DMS 273 (cell line): ENCODE measurements at regions not wholly inside any gene's neighbourhood (a gene's known extent, or its start where the extent isn't known, plus 50 kb on each side); places are given as distances from the start of the nearest gene placed in this dataset.

Experiments
- DNase-seq: peaks from one replicate; lab custom pipeline; 2025; ENCODE audit not compliant: unreplicated experiment; lab: John Stamatoyannopoulos, UW

DNA sequence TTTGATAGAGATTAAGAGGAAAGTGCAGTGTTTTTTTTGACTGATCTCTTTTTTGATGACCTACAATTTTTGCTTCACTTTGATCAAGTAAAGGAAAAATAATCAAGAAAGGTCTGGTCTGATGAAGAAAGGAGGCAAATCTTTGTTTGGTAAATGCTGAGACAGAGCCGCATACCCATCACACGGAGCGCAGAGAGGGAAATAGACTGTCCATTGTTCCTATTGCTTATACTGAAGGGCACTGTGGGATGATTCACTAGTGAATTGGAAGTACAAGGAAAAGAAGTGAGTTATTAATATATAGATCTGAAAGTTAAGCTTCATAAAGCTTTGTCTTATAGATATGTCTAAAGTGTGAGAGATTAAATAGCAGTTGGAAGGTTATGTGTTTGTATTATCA lies 455.1 kb downstream of the PLCL1 start:
- DNase-seq: no peak

DNA sequence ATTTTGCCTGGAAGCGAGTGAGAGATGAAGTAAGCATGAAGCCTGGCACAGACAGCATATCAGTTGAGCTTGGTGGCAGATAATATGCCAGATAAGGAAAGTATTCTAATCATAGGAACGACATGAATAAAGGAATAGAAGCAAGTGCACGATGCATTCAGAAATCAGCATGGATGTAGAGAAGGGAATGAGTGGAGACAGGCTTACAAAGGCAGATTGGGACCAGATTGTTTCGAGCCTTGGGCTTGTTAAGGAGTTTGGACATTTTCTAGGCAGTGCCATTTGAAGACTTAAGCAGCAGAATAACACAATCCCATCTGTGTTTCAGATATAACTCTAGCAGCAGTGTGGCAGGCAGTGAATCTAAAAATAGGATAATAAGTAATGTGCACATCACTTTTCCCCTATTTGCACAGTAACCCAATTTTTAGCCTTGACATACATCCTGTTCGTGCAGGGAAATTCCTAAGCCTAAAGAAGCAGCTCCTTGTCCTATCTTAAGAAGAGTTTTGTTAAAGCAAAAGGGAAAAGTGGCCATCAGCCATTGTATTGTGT lies 450.2 kb downstream of the PLCL1 start:
- DNase-seq: no peak

DNA sequence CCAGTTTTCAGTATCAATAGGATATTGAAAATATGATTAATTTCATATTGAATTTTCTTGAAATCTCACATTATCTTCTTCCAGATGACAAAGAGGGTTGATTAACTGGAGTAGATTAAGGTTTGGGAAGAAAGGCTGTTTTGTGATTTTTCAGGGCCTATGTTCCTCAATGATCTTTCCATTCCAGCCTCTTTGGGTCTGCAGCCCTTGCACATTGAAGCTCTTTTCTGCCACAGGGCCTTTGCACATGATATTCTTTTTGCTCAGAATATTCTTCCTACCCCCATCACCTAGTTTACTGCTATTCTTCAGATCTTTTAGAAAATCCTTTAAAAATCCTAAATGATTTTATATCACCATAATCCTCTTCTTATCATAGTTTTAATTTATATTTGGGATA lies 449.6 kb downstream of the PLCL1 start:
- no peak for DNase-seq

DNA sequence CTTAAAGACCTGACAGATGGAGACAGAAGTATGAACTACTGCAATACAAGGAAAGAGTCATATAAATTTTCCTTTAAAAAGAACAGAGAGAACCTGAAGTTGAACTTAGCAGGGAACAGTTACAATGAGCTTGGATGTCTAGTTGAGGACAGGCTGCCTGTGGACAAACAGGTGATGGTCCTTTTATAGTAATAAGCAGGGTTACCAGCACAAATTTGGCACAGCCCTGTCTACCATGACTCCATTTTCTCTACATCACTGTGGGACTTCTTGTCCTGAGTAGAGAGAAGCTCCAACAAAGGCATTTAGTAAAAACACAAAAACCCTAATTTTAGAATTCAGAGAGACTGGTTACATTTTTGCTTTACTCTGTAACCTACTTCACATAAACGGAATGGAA lies 448.1 kb downstream of the PLCL1 start:
- no peak for DNase-seq

DNA sequence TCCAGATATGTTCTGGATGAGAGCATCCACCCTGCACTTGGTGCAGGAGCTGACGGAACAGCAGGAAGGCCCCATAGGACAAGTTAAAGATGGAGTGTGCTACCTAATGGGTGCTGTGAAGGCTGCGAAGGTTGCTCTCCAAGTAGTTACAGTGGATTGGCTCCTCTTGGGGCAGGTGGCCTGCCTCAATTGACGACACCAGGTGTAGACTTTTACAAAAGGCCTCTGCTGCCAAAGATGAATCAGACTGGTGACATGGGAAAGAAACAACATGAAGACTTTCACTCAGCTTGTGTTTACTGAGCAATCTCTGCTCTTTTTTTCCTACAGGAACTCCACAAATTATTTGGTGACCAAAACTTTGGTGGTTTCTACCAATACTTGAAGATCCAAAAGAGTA lies 437.7 kb downstream of the PLCL1 start:
- DNase-seq: no peak

DNA sequence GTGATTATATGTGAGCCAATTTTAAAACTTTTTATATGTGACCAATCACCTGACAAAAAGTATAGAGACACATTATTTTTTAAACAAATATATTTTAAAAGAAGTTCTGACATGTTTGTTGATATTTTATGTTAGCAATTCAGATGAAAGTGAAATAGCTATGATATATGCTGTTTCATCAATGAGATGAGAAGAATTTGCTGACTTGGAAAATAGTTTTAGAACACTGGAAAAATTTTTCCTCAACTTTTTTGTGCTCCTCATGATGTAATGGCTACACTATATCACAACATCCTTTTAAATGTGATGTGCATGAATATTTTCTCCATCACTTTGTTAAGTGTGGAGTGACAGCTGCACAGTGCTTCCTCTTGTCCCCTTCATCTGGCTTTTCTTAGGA lies 434.0 kb downstream of the PLCL1 start:
- no peak for DNase-seq

DNA sequence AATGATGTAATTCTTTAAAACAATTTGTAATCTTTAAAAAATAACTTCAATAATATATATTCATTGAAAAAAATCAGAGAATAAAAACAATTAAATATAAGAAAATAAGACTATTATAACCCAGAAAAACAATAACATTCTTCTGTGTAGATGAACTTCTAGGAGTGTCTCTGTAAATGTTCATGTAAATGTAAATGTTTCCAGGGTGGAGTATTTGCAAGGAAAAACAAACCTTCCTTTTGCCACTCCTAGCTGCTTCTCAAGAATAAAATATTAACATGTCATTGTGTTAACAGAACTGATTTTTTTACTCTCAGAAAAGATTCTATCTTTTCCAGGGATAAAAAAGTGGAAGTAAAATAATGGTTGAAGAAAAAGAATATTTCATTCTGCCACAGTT lies 431.9 kb downstream of the PLCL1 start:
- DNase-seq: no peak

DNA sequence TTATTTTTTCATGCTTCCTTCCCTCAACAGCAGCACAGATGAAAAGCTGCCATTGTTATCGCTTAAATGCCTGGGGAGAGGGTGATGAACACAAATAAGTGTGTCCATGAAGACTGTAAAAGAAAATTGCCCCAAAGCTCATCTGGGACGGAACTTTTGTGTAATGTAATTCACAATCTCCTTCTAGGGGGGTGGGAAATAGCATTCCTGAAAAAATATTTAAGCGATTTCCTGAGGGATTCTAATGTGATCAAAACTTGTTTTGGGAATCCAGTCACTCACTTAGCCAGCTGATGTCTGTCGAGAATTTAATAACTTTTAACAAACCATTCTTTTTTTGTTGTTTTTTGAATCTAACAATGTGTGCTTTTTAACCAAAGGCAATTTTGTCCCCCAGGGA lies 427.9 kb downstream of the PLCL1 start:
- DNase-seq: no peak

DNA sequence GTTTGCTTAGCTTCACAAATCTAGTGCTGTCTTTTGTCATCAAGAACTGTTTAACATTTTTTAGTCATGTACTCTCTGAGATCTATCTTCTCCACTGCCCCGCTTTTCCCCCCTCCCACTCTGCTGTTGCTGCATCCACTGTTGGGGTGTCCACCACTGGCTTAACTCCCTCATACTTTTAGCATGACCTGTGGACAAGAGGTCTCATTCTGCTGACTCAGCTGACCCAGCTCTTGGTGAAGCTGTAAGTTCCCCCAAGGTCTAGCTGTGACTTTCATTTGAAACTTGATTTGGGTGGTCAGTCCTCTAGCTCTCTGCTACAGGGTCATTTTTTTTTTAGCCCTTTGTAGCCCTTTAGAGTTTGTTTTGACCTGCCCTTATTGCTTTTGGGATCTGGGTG lies 427.2 kb downstream of the PLCL1 start:
- DNase-seq: no peak

DNA sequence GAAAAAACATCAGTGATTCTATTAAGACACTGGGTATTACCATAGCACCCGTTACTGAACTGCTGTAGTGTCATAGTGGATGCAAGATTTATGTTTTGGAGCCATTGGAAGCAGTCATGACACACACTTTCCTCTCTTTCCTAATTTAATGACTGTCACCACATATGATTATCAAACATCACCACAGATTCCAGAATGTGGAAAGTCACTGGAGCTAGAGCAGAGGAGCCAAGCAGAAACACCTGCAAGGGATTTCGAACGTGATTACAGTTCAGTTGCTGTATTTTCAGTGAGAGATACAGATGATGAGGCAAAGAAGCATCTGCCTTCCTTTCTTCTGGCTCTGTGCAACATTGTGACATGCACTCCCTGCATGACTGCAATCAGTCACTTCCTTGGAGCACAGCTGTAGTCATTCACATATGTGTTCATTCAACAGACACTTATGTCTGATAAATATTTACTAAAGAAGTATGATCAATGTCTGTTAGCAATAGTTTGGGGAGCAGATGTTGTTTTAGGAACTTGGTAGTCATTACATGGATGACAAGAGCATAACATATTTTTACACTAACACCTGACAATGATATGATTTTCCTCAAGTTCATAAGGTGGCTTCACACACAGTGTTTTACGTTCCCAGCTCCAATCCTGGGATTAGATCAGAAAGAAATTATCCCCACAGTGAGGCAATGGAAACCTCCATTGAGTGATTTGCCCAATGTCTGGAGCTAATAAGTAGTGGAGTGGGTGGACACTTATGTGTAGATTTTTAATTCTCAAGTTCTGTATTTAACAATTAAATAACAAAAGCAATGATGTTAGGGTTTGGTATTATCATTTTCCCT lies 416.6 kb downstream of the PLCL1 start:
- DNase-seq: no peak

DNA sequence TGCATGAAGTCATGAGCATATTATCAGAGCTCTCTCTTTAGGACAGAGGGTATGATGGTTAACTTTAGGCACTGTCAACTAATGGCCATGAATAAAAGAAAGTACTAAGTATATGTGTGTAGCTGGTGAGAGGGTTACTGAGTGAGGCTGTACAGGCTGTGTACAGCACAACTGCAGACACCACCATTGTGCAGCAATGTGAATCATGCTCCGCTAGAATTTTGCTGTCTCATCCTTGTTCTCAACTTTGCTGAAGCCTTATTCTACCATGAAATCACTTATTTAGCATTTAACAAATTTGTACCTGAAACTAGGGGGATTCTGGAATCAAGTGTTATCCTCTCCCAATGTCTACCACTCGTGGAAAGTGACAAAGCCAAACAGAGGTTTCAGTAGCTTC lies 414.9 kb downstream of the PLCL1 start:
- no peak for DNase-seq

DNA sequence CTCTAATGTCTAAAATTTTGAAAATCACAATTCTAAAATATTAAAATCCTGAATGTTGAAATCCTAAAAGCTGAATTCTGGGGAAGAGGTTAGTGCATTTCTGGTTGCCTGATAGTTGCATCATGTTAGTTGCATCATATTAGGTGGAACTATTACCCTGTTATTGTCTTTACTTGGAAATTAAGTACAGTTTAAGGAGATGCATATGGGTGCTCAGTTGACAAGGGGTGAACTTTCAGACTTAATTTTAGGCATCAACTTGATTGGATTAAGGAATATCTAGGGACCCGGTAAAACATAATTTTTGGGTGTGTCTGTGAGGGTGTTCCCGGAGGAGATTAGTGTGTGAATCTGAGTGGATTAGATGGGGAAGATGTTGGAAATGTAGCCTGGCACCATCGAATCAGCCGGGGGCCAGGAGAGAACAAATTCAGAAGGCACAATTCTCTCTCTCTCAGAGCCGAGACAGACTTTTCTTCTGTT lies 409.8 kb downstream of the PLCL1 start:
- no peak for DNase-seq

DNA sequence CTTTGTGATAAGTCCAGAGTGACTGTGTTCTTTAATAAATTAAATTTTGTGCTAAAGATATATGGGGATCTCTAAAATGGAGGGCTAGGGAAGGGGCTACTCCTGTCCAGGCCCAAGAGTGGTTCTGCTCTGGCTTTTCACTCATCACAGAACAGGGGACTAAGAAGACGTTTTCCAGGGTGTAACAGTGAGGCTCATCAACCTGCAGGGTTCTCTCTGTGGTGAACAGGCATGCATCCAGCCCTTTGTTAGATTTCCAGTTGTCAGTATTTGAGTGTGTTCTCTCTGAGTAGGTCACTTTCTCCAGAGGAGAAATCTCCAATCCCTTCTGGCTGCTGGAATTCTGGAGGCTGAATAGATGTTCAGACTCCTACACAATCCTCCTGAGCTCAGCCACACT lies 408.9 kb downstream of the PLCL1 start:
- no peak for DNase-seq

DNA sequence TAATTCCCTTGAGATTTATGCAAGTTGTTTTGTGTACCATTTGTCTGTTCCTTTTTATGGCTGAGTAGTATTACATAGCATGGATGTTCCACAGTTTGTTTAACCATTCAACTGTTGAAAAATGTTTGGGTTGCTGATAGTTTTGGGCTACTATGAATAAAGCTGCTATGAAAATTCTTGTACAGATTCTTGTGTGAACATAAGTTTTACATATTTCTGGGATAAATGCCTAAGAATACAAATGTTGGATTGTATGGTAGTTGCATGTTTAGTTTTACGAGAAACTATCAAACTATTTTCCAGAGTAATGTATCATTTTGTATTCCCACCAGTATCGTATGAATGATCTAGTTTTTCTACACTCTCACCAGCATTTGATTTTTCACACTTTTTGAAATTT lies 407.3 kb downstream of the PLCL1 start:
- DNase-seq: no peak

DNA sequence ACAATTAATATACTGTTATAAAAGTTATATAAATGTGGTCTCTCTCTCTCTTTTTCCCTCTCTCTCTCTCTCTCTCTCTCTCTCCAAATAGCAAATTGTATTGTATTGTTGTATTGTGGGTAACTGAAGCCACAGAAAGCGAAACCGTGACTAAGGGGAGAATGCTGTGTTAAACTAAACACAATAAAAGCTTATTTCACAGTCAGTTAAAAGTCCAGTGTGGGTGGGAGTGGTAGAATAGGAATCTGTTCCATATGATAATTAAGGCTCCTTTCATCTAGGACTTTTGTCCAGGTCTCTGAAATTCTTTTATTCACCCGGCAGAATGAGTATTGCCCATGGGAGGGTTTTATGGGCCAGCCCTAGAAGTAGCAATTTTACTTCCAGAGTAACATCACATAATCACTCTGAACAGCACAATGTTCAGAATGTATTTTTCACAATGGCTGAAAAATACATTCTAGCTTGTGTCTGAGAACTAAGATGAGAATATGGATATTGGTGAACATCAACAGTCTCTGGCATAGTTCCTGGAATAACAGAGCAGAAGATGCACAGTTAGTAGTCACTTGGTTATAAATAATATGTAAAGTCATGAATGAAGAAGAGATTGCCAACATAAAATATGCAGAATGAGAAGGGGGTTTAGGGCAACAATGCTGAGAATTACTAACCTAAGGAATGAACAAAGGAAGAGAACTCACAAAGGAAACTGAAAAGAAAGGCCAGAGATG lies 399.1 kb downstream of the PLCL1 start:
- no peak for DNase-seq
